ENCODE measurements at regions not wholly inside any gene's neighbourhood (a gene's known extent, or its start where the extent isn't known, plus 50 kb on each side); places are given as distances from the start of the nearest gene placed in this dataset.

DNA sequence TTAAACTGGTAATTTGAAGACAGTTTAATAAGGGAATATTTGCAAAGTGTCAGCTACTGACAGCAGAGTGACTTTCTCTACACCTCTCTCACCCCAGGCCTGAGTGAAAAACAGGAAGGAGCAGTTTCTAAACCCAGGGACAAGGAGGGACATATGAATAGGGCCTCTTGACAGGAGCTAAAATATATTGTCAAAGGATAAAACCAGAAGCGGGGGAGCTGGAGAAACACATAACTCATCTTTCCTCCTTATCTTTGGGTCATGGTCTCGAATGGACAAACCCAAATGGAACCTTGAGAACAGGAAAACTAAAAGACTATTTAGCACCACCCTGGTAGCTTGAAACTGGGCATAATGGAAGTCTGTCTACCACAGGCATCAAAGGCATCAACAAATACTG, 197.5 kb upstream of the FOXA2 start:
- TF ChIP-seq, protein P1, sequence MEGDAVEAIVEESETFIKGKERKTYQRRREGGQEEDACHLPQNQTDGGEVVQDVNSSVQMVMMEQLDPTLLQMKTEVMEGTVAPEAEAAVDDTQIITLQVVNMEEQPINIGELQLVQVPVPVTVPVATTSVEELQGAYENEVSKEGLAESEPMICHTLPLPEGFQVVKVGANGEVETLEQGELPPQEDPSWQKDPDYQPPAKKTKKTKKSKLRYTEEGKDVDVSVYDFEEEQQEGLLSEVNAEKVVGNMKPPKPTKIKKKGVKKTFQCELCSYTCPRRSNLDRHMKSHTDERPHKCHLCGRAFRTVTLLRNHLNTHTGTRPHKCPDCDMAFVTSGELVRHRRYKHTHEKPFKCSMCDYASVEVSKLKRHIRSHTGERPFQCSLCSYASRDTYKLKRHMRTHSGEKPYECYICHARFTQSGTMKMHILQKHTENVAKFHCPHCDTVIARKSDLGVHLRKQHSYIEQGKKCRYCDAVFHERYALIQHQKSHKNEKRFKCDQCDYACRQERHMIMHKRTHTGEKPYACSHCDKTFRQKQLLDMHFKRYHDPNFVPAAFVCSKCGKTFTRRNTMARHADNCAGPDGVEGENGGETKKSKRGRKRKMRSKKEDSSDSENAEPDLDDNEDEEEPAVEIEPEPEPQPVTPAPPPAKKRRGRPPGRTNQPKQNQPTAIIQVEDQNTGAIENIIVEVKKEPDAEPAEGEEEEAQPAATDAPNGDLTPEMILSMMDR (IDR thresholded peaks at IDR 0.05) = no peak
- no peak for TF ChIP-seq POLR2A (IDR thresholded peaks at IDR 0.05)

All from heart left ventricle (tissue), 13 donors.